Duodenal mucosa (tissue), 2 donors: ENCODE measurements at regions not wholly inside any gene's neighbourhood (a gene's known extent, or its start where the extent isn't known, plus 50 kb on each side); places are given as distances from the start of the nearest gene placed in this dataset.

Experiments used
- H3K27ac ChIP-seq: one replicate; pipeline ENCODE4 v1.7.0; 2013; ENCODE audit warnings: low read depth, low read length
- H3K27me3 ChIP-seq, 2 donors: one replicate each; pipeline ENCODE4 v1.7.0; 2013; ENCODE audit warnings: low read length in 2 of 2, control low read depth in 1 of 2; ENCODE audit not compliant: insufficient read depth in 2 of 2, control insufficient read depth in 1 of 2
- H3K36me3 ChIP-seq, 2 donors: one replicate each; pipeline ENCODE4 v1.7.0; 2013; ENCODE audit warnings: low read length in 2 of 2, control low read depth in 1 of 2; ENCODE audit not compliant: insufficient read depth in 2 of 2, control insufficient read depth in 1 of 2
- H3K4me1 ChIP-seq, 2 donors: one replicate each; pipeline ENCODE4 v1.7.0; 2013; ENCODE audit warnings: low read length in 2 of 2, control low read depth in 1 of 2; ENCODE audit not compliant: insufficient read depth in 2 of 2, control insufficient read depth in 1 of 2
- H3K4me3 ChIP-seq, 2 donors: one replicate each; pipeline ENCODE4 v1.7.0; 2013; ENCODE audit warnings: low read length in 2 of 2, low read depth in 1 of 2
- H3K9ac ChIP-seq, 2 donors: one replicate each; pipeline ENCODE4 v1.7.0; 2013; ENCODE audit warnings: low read length in 2 of 2, low read depth in 1 of 2
- H3K9me3 ChIP-seq, 2 donors: one replicate each; pipeline ENCODE4 v1.7.0; 2013; ENCODE audit warnings: low read length in 2 of 2, control low read depth in 1 of 2; ENCODE audit not compliant: control insufficient read depth in 1 of 2

GRCh38 chr3:28924744-28925360 is 356.0 kb upstream of the RBMS3 start:
- no peaks in the 10 kb centered on the region for H3K4me1 ChIP-seq
- H3K36me3 ChIP-seq, result no peaks in the 10 kb centered on the region
- H3K9ac ChIP-seq, result no peak overlapping the region
- H3K9me3 ChIP-seq, result no peaks in the 10 kb centered on the region
- H3K4me3 ChIP-seq, result no peak overlapping the region
- no peaks in the 10 kb centered on the region for H3K27me3 ChIP-seq
- no peak overlapping the region for H3K27ac ChIP-seq

GRCh38 chr3:28933337-28933736 is 347.5 kb upstream of the RBMS3 start:
- Histone ChIP-seq H3K27ac (no peak overlapping the region), H3K4me1 (no peaks in the 10 kb centered on the region), H3K9ac (no peak overlapping the region), H3K27me3 (no peaks in the 10 kb centered on the region), H3K36me3 (no peaks in the 10 kb centered on the region), H3K4me3 (no peak overlapping the region), H3K9me3 (no peaks in the 10 kb centered on the region)

DNA sequence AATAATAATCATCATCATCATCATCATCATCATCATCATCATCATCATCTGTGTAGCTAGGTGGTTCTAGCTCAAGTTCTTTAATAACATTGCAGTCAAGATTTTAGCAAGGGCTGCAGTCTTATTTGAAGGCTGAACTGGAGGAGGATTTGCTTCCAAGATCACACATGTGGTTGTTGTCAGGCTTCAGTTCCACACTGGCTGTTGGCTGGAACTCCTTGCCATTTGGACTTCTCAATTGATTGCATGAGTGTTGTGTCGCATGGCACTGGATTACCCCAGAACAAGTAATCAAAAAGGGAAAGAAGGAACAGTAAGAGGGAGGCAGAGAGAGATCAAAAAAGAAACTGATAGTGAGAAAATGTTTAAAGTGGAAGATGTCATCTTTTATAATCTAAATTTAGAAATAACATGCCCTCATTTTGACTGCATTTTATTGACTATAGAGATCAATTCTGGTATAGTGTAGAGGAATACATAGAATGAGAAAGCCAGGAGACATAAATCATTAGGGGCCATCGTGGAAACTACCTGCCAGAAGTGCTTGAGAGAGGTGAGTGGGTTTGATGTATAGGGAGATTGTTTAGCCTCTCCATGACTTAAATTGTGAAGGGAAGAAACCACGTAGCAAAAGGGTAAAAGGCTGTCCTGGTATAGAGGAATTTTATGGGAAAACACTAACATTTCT is 346.6 kb upstream of the RBMS3 start:
- H3K27me3 ChIP-seq, result no peaks in the 10 kb centered on the region
- no peak overlapping the region for H3K27ac ChIP-seq
- no peaks in the 10 kb centered on the region for H3K36me3 ChIP-seq
- no peaks in the 10 kb centered on the region for H3K9me3 ChIP-seq
- no peak overlapping the region for H3K9ac ChIP-seq
- no peaks in the 10 kb centered on the region for H3K4me1 ChIP-seq
- H3K4me3 ChIP-seq, result no peak overlapping the region

DNA sequence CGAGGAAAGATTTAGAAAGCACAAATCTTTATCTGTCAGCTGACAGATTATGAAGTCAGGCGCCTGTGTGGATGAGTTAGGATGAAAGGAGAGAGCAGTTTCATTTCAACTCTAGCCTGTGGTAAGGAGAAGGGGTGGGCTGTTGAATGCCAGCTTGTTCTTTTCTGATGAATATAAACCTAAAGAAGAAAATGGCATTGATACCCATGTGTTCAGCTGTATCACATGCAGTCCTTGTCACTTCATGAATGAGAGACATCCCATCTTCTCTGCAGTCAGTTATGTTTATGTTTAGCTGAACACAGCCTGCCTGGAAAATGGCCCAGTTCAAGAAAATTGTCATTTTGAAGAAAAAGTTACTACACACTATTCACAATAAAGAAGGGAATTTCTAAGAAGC is 345.7 kb upstream of the RBMS3 start:
- H3K36me3 ChIP-seq, result no peaks in the 10 kb centered on the region
- H3K27me3 ChIP-seq, result no peaks in the 10 kb centered on the region
- no peak overlapping the region for H3K4me3 ChIP-seq
- H3K4me1 ChIP-seq, result no peaks in the 10 kb centered on the region
- H3K9me3 ChIP-seq, result peaks cover 0 to 2% of the 10 kb centered on the region in 2 donors
- no peak overlapping the region for H3K27ac ChIP-seq
- no peak overlapping the region for H3K9ac ChIP-seq

- peaks cover 0 to 2% of the 10 kb centered on the region in 2 donors for H3K9me3 ChIP-seq
- H3K27ac ChIP-seq, result no peak overlapping the region
- H3K36me3 ChIP-seq, result no peaks in the 10 kb centered on the region
- H3K4me3 ChIP-seq, result no peak overlapping the region
- no peaks in the 10 kb centered on the region for H3K4me1 ChIP-seq
- H3K27me3 ChIP-seq, result no peaks in the 10 kb centered on the region
- H3K9ac ChIP-seq, result no peak overlapping the region
These were observed 344.7 kb upstream of the RBMS3 start for GRCh38 chr3:28936154-28936553.

- Histone ChIP-seq H3K27me3 (no peaks in the 10 kb centered on the region), H3K9ac (no peak overlapping the region), H3K4me3 (no peak overlapping the region), H3K9me3 (peaks cover 0 to 2% of the 10 kb centered on the region in 2 donors), H3K27ac (no peak overlapping the region), H3K4me1 (no peaks in the 10 kb centered on the region), H3K36me3 (no peaks in the 10 kb centered on the region)
These were observed 340.3 kb upstream of the RBMS3 start for GRCh38 chr3:28940530-28940929.

DNA sequence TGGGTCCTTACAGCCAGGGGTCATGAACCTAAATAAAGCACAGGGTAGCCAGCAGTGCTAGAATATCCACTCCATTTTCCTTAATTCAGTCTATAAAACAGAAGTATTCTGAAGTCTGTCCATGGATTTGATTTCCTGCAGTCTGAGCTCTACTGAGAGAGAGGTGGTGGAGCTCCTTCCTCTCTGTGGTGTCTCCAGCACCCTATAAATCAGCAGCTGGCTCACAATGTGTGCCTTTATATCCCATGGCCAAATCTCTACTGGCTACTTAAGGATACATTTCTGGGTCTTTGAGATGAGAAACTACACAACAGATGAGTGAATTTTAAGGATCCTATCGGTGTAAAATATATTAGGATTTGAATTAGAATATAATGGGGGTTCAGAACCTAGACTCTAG is 339.9 kb upstream of the RBMS3 start:
- H3K27me3 ChIP-seq, result no peaks in the 10 kb centered on the region
- peaks cover 0 to 2% of the 10 kb centered on the region in 2 donors for H3K9me3 ChIP-seq
- no peaks in the 10 kb centered on the region for H3K36me3 ChIP-seq
- no peak overlapping the region for H3K4me3 ChIP-seq
- H3K4me1 ChIP-seq, result no peaks in the 10 kb centered on the region
- no peak overlapping the region for H3K9ac ChIP-seq
- H3K27ac ChIP-seq, result no peak overlapping the region

DNA sequence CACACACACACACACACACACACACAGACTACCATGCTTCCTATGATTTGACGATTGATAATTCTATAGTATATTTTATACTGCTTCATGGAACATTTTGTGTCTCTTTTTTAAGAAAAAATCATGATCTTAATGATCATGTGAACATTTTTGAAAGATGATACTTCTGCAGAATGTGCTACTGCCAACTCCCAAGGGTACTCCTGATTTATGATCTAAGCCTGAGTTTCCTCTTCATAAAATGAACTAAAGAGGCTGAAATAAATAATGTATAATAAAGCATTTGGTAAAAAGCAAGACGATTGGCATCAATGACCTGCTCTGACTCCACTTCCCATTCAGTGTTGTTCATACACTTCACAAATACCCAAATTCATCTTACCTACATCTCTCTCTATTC is 333.8 kb upstream of the RBMS3 start:
- Histone ChIP-seq H3K27ac (no peak overlapping the region), H3K9me3 (no peaks in the 10 kb centered on the region), H3K27me3 (no peaks in the 10 kb centered on the region), H3K4me1 (no peaks in the 10 kb centered on the region), H3K36me3 (no peaks in the 10 kb centered on the region), H3K9ac (no peak overlapping the region), H3K4me3 (no peak overlapping the region)

GRCh38 chr3:28947751-28948150 is 333.1 kb upstream of the RBMS3 start:
- H3K4me3 ChIP-seq, result no peak overlapping the region
- no peaks in the 10 kb centered on the region for H3K9me3 ChIP-seq
- no peak overlapping the region for H3K27ac ChIP-seq
- no peak overlapping the region for H3K9ac ChIP-seq
- H3K36me3 ChIP-seq, result no peaks in the 10 kb centered on the region
- no peaks in the 10 kb centered on the region for H3K4me1 ChIP-seq
- no peaks in the 10 kb centered on the region for H3K27me3 ChIP-seq

DNA sequence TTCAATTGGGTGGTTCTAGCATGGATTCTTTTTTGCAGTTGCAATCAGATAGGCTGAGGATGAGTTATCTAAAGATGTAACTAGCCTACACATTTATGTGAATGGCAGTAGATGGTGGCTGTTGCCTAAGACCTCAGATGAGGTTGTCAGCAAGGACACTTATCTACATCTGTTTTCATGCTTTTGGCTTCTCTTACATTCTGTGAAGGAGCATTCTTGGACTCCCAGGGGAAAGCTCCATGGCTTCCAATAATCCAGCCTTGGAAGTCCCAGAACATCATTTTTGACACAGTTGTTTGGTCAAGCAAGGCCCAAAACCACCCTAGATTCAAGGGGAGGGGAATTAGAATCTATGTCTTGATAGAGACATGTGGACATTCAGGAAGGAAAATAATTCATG is 332.2 kb upstream of the RBMS3 start:
- Histone ChIP-seq H3K4me1 (no peaks in the 10 kb centered on the region), H3K4me3 (no peak overlapping the region), H3K27me3 (no peaks in the 10 kb centered on the region), H3K27ac (no peak overlapping the region), H3K9ac (no peak overlapping the region), H3K36me3 (no peaks in the 10 kb centered on the region), H3K9me3 (no peaks in the 10 kb centered on the region)
